ENCODE measurements at regions not wholly inside any gene's neighbourhood (a gene's known extent, or its start where the extent isn't known, plus 50 kb on each side); places are given as distances from the start of the nearest gene placed in this dataset.
"Not testable (repeated sequence)": the region's sequence is repeated elsewhere in the genome, so short reads cannot be mapped to it uniquely, and the experiment has no call there.

GRCh38 chr18:14606546-14606945 lies 63.1 kb upstream of the POTEC start:
- H3K4me1 ChIP-seq; H3K27ac ChIP-seq; H4K20me1 ChIP-seq; H3K4me3 ChIP-seq; H3K27me3 ChIP-seq; H3K4me2 ChIP-seq; H3K9ac ChIP-seq; H3K36me3 ChIP-seq; H3K9me3 ChIP-seq (replicated peaks in 1 of 11): not testable (repeated sequence)

- not testable (repeated sequence) for H3K36me3 ChIP-seq, H3K4me2 ChIP-seq
Measured at GRCh38 chr18:14607360-14607759, 64.0 kb upstream of the POTEC start.

DNA sequence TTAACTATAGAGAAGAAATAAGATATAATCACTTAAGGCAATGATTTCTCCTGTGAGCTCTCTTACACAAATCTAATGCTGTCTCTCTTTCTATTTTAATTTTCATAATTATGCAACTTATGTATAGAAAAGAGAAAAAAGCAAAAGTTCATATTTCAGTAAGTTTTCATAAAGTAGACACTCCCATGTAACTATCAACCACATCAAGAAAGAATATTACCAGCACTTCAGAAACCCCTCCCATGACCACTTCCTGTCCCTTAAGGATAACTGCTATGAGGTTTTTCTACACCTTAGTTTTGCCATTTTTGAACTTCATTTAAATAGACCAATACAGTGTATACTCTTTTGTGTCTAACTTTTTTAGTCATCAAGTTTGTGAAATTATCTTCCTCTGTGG lies 69.0 kb upstream of the POTEC start:
- H3K9ac ChIP-seq; H3K9me3 ChIP-seq (replicated peaks in 1 of 11); H4K20me1 ChIP-seq; H3K36me3 ChIP-seq; H3K27me3 ChIP-seq; H3K4me1 ChIP-seq; H3K4me2 ChIP-seq; H3K27ac ChIP-seq; H3K4me3 ChIP-seq: not testable (repeated sequence)

More at GRCh38 chr18:14607360-14607759, 64.0 kb upstream of the POTEC start:
- not testable (repeated sequence) for H3K27ac ChIP-seq; H3K4me1 ChIP-seq; H3K9ac ChIP-seq; H3K9me3 ChIP-seq (replicated peaks in 1 of 11); H3K27me3 ChIP-seq; H4K20me1 ChIP-seq; H3K4me3 ChIP-seq

DNA sequence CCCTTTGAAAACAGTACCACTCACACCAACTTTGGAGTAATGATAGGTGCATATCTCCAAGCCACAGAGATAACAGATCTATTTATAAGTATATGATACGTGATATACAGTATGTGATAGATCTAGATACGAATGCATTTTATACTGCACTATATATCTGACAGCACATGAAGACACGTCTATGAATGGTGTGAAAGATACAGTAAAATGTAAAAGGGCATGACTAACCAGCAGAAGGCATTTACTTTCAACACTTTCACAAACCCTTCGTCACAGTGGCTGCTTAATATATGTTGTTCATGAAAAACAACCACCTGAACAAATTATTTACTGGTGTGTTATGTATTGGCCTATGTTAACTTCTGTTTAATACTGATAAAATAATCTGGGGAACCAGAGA lies 71.1 kb upstream of the POTEC start:
- not testable (repeated sequence) for H4K20me1 ChIP-seq; H3K27me3 ChIP-seq; H3K4me2 ChIP-seq; H3K9ac ChIP-seq; H3K4me1 ChIP-seq; H3K36me3 ChIP-seq; H3K9me3 ChIP-seq (replicated peaks in 1 of 11); H3K27ac ChIP-seq; H3K4me3 ChIP-seq

GRCh38 chr18:14627336-14627735 lies 83.9 kb upstream of the POTEC start:
- H3K4me2 ChIP-seq; H3K4me3 ChIP-seq; H3K9me3 ChIP-seq (replicated peaks in 1 of 11); H3K9ac ChIP-seq; H3K27ac ChIP-seq; H3K27me3 ChIP-seq; H4K20me1 ChIP-seq; H3K4me1 ChIP-seq; H3K36me3 ChIP-seq: not testable (repeated sequence)

DNA sequence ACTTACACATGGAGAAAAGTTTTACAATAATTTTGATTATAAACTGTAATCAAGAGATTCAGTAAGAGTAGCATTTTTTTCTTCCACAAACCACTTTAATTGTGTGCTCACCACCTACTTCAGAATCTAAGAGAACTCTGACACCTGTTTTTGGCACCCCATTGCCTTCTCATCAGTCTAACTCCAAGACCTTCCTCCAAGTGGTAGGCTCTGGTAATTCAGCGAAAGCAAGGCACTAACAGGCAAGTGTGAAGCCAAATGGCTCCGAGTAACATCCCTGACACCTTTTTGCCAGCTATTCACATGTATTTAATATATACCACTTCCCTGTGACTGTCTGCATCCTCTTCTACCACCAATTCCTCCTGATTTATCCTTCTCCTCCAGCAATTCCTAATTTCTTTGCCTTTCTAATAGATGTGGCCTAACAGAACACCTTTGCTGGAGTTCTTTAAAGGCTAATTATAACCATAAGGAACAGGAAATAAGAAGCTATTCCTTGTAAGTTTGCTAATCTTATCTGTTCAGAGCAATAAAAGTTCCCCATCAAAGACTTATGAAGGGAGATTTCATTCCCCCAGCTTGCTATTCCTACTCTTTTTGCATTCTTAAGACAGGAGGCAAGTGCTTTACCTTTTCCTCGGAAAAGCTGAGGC lies 85.1 kb upstream of the POTEC start:
- H3K4me3 ChIP-seq; H3K9me3 ChIP-seq (replicated peaks in 1 of 11); H3K4me1 ChIP-seq; H4K20me1 ChIP-seq; H3K4me2 ChIP-seq; H3K27ac ChIP-seq; H3K27me3 ChIP-seq; H3K9ac ChIP-seq; H3K36me3 ChIP-seq: not testable (repeated sequence)

GRCh38 chr18:14628979-14629325 lies 85.6 kb upstream of the POTEC start:
- not testable (repeated sequence) for H3K9me3 ChIP-seq (replicated peaks in 1 of 11); H3K36me3 ChIP-seq; H3K27ac ChIP-seq; H3K4me3 ChIP-seq; H3K27me3 ChIP-seq; H3K4me2 ChIP-seq; H3K4me1 ChIP-seq; H4K20me1 ChIP-seq; H3K9ac ChIP-seq

GRCh38 chr18:14632976-14633375 lies 89.6 kb upstream of the POTEC start:
- not testable (repeated sequence) for H3K9ac ChIP-seq; H3K27ac ChIP-seq; H3K4me1 ChIP-seq; H3K4me3 ChIP-seq; H3K4me2 ChIP-seq; H3K36me3 ChIP-seq; H3K9me3 ChIP-seq (replicated peaks in 1 of 11); H4K20me1 ChIP-seq; H3K27me3 ChIP-seq

- not testable (repeated sequence) for H3K4me1 ChIP-seq; H3K9ac ChIP-seq; H3K27ac ChIP-seq; H3K4me2 ChIP-seq; H4K20me1 ChIP-seq; H3K9me3 ChIP-seq (replicated peaks in 1 of 11); H3K36me3 ChIP-seq; H3K4me3 ChIP-seq; H3K27me3 ChIP-seq
Measured at GRCh38 chr18:14638008-14638407, 94.6 kb upstream of the POTEC start.

DNA sequence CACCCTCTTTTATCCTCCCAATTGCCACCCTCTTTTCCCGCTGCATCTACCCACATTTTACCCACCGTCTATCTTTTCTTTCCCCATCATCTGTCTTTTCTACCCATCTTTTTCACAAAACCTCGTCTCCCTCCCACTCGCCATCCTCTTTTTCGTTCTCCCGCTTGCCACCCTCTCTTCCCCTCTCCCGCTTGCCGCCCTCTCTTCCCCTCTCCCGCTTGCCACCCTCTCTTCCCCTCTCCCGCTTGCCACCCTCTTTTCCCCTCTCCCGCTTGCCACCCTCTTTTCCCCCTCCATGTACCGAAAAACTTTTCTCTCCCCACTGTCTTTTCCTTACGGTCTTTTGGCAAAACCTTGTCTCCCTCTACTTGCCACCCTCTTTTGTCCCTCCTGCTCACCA lies 97.7 kb upstream of the POTEC start:
- not testable (repeated sequence) for H4K20me1 ChIP-seq; H3K4me2 ChIP-seq; H3K36me3 ChIP-seq; H3K9ac ChIP-seq; H3K9me3 ChIP-seq (replicated peaks in 1 of 11); H3K27ac ChIP-seq; H3K4me3 ChIP-seq; H3K4me1 ChIP-seq; H3K27me3 ChIP-seq

DNA sequence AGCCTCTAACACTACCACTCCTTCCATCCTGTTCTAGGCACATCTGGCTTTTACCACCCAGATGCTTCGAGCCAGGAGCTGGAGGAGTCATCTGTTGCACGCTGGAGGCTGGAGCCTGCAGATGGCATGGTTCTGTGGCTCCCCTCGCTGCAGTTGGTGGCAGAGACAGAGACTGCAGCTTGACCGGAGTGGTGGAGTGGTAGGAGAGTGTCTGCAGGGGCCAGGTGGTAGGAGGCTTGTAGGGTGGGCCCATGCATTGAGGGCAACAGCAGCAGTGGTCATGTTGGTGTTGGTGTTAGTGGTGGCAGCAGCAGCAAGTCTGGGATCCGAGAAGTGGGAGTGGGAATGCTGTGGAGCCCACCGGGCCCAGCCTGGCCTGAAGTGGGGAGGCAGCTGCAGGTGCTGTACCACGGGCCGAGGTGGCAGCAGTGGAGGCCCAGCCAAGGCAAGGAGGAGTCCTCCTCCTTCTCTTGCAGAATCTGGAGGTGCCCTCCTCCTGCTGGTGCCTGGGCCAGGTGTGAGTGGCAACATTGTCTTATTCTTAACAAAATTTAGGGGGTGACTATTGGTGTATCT lies 100.4 kb upstream of the POTEC start:
- not testable (repeated sequence) for H3K27ac ChIP-seq; H4K20me1 ChIP-seq; H3K4me3 ChIP-seq; H3K4me2 ChIP-seq; H3K9me3 ChIP-seq (replicated peaks in 1 of 11); H3K36me3 ChIP-seq; H3K4me1 ChIP-seq; H3K9ac ChIP-seq; H3K27me3 ChIP-seq

GRCh38 chr18:14693051-14693450 lies 54.9 kb upstream of the ANKRD30B start:
- not testable (repeated sequence) for H3K4me2 ChIP-seq, H3K9ac ChIP-seq, H3K36me3 ChIP-seq, H3K27ac ChIP-seq, H3K4me3 ChIP-seq, H4K20me1 ChIP-seq, H3K27me3 ChIP-seq
- H3K9me3 ChIP-seq (replicated peaks in 1 of 11) = peaks cover 0 to 25% (median 5%) of the 10 kb centered on the region in 11 experiments; a peak in 10 of 22 replicates
- peaks cover 0 to 14% (median 12%) of the 10 kb centered on the region in 10 experiments; a peak in 15 of 20 replicates for H3K4me1 ChIP-seq

DNA sequence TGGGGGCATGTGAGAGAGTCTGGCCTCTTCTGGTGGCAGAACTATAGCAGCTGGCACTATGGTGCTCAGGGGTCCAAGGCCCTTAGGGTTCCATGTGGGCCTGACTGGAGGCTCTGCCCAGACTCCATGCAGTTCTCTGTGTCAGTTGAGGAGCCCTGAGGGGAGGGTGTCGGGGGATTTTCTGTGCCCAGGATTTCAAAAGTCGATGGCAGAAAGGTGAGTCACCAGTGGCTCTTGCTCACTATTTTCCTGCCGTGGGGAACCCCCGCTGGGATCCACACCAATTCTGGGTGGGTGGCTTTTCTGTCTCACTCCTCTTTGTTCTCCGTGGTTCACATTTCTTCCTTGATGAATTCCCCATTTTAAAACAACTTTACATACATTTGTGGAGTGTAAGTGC lies 54.1 kb upstream of the ANKRD30B start:
- peaks cover 0 to 22% (median 15%) of the 10 kb centered on the region in 10 experiments; a peak in 15 of 20 replicates for H3K4me1 ChIP-seq
- not testable (repeated sequence) for H3K4me3 ChIP-seq, H3K36me3 ChIP-seq, H3K27ac ChIP-seq, H3K4me2 ChIP-seq, H3K27me3 ChIP-seq, H3K9ac ChIP-seq, H4K20me1 ChIP-seq
- peaks cover 0 to 25% (median 5%) of the 10 kb centered on the region in 11 experiments; a peak in 10 of 22 replicates for H3K9me3 ChIP-seq (replicated peaks in 1 of 11)

- H3K36me3 ChIP-seq = not testable (repeated sequence)
Measured at GRCh38 chr18:14698006-14698405, 50.0 kb upstream of the ANKRD30B start.

More at GRCh38 chr18:14698006-14698405, 50.0 kb upstream of the ANKRD30B start:
- Histone ChIP-seq H3K27ac (peak overlapping the region in 6 of 11 experiments; percentile 40 to 81 (median 68); a peak in 10 of 22 replicates), H3K4me1 (peaks cover 6 to 57% (median 43%) of the 10 kb centered on the region in 10 experiments; a peak in 18 of 20 replicates), H3K4me2 (peak overlapping the region in 10 of 11 experiments; percentile 18 to 76 (median 46); a peak in 14 of 22 replicates), H3K9ac (peak overlapping the region in 1 of 11 experiments; percentile 61; a peak in 2 of 22 replicates), H3K9me3 (replicated peaks in 1 of 11) (peaks cover 0 to 23% (median 9%) of the 10 kb centered on the region in 11 experiments; a peak in 14 of 22 replicates)
- not testable (repeated sequence) for H4K20me1 ChIP-seq, H3K27me3 ChIP-seq, H3K4me3 ChIP-seq
